ENCODE measurements at regions not wholly inside any gene's neighbourhood (a gene's known extent, or its start where the extent isn't known, plus 50 kb on each side); places are given as distances from the start of the nearest gene placed in this dataset.
"Not testable (repeated sequence)": the region's sequence is repeated elsewhere in the genome, so short reads cannot be mapped to it uniquely, and the experiment has no call there.

GRCh38 chr2:111346018-111346930, 225.6 kb downstream of the BCL2L11 start:
- H3K27ac Mint-ChIP-seq; H3K4me3 Mint-ChIP-seq; H3K27me3 Mint-ChIP-seq (ENCODE audit: insufficient read depth); H3K9me3 Mint-ChIP-seq; H3K36me3 Mint-ChIP-seq (ENCODE audit: low read depth): not testable (repeated sequence)
- peak; percentile 11 for DNase-seq
- H3K4me1 Mint-ChIP-seq (ENCODE audit: low read depth): peaks cover 11% of the 10 kb centered on the region

- peaks cover 11% of the 10 kb centered on the region for H3K4me1 Mint-ChIP-seq (ENCODE audit: low read depth)
- not testable (repeated sequence) for H3K36me3 Mint-ChIP-seq (ENCODE audit: low read depth); H3K4me3 Mint-ChIP-seq; DNase-seq; H3K9me3 Mint-ChIP-seq; H3K27me3 Mint-ChIP-seq (ENCODE audit: insufficient read depth); H3K27ac Mint-ChIP-seq
Observed at GRCh38 chr2:111347695-111348094, 227.0 kb downstream of the BCL2L11 start.

- DNase-seq; H3K4me3 Mint-ChIP-seq; H3K9me3 Mint-ChIP-seq; H3K36me3 Mint-ChIP-seq (ENCODE audit: low read depth); H3K27ac Mint-ChIP-seq; H3K27me3 Mint-ChIP-seq (ENCODE audit: insufficient read depth): not testable (repeated sequence)
- H3K4me1 Mint-ChIP-seq (ENCODE audit: low read depth): peaks cover 11% of the 10 kb centered on the region
Observed at GRCh38 chr2:111348316-111348715, 227.6 kb downstream of the BCL2L11 start.

GRCh38 chr2:111355022-111355817, 234.5 kb downstream of the BCL2L11 start:
- H3K27ac Mint-ChIP-seq; H3K4me1 Mint-ChIP-seq (ENCODE audit: low read depth); H3K36me3 Mint-ChIP-seq (ENCODE audit: low read depth); H3K9me3 Mint-ChIP-seq; DNase-seq; H3K27me3 Mint-ChIP-seq (ENCODE audit: insufficient read depth); H3K4me3 Mint-ChIP-seq: not testable (repeated sequence)

- H3K27ac Mint-ChIP-seq; DNase-seq; H3K9me3 Mint-ChIP-seq; H3K4me3 Mint-ChIP-seq; H3K4me1 Mint-ChIP-seq (ENCODE audit: low read depth); H3K36me3 Mint-ChIP-seq (ENCODE audit: low read depth); H3K27me3 Mint-ChIP-seq (ENCODE audit: insufficient read depth): not testable (repeated sequence)
Observed at GRCh38 chr2:111355823-111356511, 235.3 kb downstream of the BCL2L11 start.

- peak; percentile 63 for DNase-seq
- not testable (repeated sequence) for H3K27me3 Mint-ChIP-seq (ENCODE audit: insufficient read depth); H3K4me3 Mint-ChIP-seq; H3K4me1 Mint-ChIP-seq (ENCODE audit: low read depth); H3K9me3 Mint-ChIP-seq; H3K27ac Mint-ChIP-seq; H3K36me3 Mint-ChIP-seq (ENCODE audit: low read depth)
Observed at GRCh38 chr2:111356512-111357031, 235.9 kb downstream of the BCL2L11 start.

- H3K27me3 Mint-ChIP-seq (ENCODE audit: insufficient read depth); H3K9me3 Mint-ChIP-seq; H3K27ac Mint-ChIP-seq; H3K36me3 Mint-ChIP-seq (ENCODE audit: low read depth); H3K4me3 Mint-ChIP-seq; H3K4me1 Mint-ChIP-seq (ENCODE audit: low read depth); DNase-seq: not testable (repeated sequence)
Observed at GRCh38 chr2:111365986-111366640, 245.4 kb downstream of the BCL2L11 start.

GRCh38 chr2:111366641-111367029, 245.9 kb downstream of the BCL2L11 start:
- not testable (repeated sequence) for H3K27ac Mint-ChIP-seq; H3K4me1 Mint-ChIP-seq (ENCODE audit: low read depth); H3K4me3 Mint-ChIP-seq; H3K9me3 Mint-ChIP-seq; H3K36me3 Mint-ChIP-seq (ENCODE audit: low read depth); H3K27me3 Mint-ChIP-seq (ENCODE audit: insufficient read depth); DNase-seq

- not testable (repeated sequence) for H3K4me3 Mint-ChIP-seq; H3K27ac Mint-ChIP-seq; H3K9me3 Mint-ChIP-seq; DNase-seq; H3K36me3 Mint-ChIP-seq (ENCODE audit: low read depth); H3K4me1 Mint-ChIP-seq (ENCODE audit: low read depth); H3K27me3 Mint-ChIP-seq (ENCODE audit: insufficient read depth)
Observed at GRCh38 chr2:111367080-111367479, 246.4 kb downstream of the BCL2L11 start.

GRCh38 chr2:111367871-111368270, 247.2 kb downstream of the BCL2L11 start:
- not testable (repeated sequence) for DNase-seq; H3K9me3 Mint-ChIP-seq; H3K27ac Mint-ChIP-seq; H3K36me3 Mint-ChIP-seq (ENCODE audit: low read depth); H3K4me3 Mint-ChIP-seq; H3K27me3 Mint-ChIP-seq (ENCODE audit: insufficient read depth); H3K4me1 Mint-ChIP-seq (ENCODE audit: low read depth)

GRCh38 chr2:111368288-111368687, 247.6 kb downstream of the BCL2L11 start:
- H3K27ac Mint-ChIP-seq; H3K27me3 Mint-ChIP-seq (ENCODE audit: insufficient read depth); DNase-seq; H3K4me1 Mint-ChIP-seq (ENCODE audit: low read depth); H3K4me3 Mint-ChIP-seq; H3K36me3 Mint-ChIP-seq (ENCODE audit: low read depth); H3K9me3 Mint-ChIP-seq: not testable (repeated sequence)

- not testable (repeated sequence) for H3K36me3 Mint-ChIP-seq (ENCODE audit: low read depth); H3K4me3 Mint-ChIP-seq; H3K27ac Mint-ChIP-seq; H3K4me1 Mint-ChIP-seq (ENCODE audit: low read depth); H3K9me3 Mint-ChIP-seq; H3K27me3 Mint-ChIP-seq (ENCODE audit: insufficient read depth); DNase-seq
Observed at GRCh38 chr2:111373060-111373459, 252.3 kb downstream of the BCL2L11 start.

GRCh38 chr2:111373989-111374388, 253.3 kb downstream of the BCL2L11 start:
- not testable (repeated sequence) for H3K9me3 Mint-ChIP-seq; DNase-seq; H3K4me3 Mint-ChIP-seq; H3K4me1 Mint-ChIP-seq (ENCODE audit: low read depth); H3K36me3 Mint-ChIP-seq (ENCODE audit: low read depth); H3K27ac Mint-ChIP-seq; H3K27me3 Mint-ChIP-seq (ENCODE audit: insufficient read depth)
